ENCODE measurements at regions not wholly inside any gene's neighbourhood (a gene's known extent, or its start where the extent isn't known, plus 50 kb on each side); places are given as distances from the start of the nearest gene placed in this dataset.

- TF ChIP-seq SIN3A (IDR thresholded peaks at IDR 0.05; ENCODE audit: borderline replicate concordance, insufficient read depth, low read length) (no peak), POLR2AphosphoS5 (IDR thresholded peaks at IDR 0.05; ENCODE audit: low read depth, low read length) (no peak), FOXP2 (optimal IDR thresholded peaks at IDR 0.05; ENCODE audit: borderline replicate concordance, extremely low read depth, extremely low read length, insufficient read depth) (no peak), REST (IDR thresholded peaks at IDR 0.05; ENCODE audit: insufficient read depth in 1 of 2, low read depth in 2 of 2, low read length in 2 of 2) (no peak), TAF1 (IDR thresholded peaks at IDR 0.05; ENCODE audit: borderline replicate concordance, insufficient read depth, low read length) (no peak)
Measured at GRCh38 chr2:6524691-6525474, 340.8 kb downstream of the CMPK2 start.

GRCh38 chr2:6525475-6525964 is 340.2 kb downstream of the CMPK2 start:
- no peak for TF ChIP-seq FOXP2 (optimal IDR thresholded peaks at IDR 0.05; ENCODE audit: borderline replicate concordance, extremely low read depth, extremely low read length, insufficient read depth)
- TF ChIP-seq TAF1 (IDR thresholded peaks at IDR 0.05; ENCODE audit: borderline replicate concordance, insufficient read depth, low read length), result no peak
- TF ChIP-seq POLR2AphosphoS5 (IDR thresholded peaks at IDR 0.05; ENCODE audit: low read depth, low read length), result no peak
- no peak for TF ChIP-seq REST (IDR thresholded peaks at IDR 0.05; ENCODE audit: insufficient read depth in 1 of 2, low read depth in 2 of 2, low read length in 2 of 2)
- no peak for TF ChIP-seq SIN3A (IDR thresholded peaks at IDR 0.05; ENCODE audit: borderline replicate concordance, insufficient read depth, low read length)

- no peak for TF ChIP-seq TAF1 (IDR thresholded peaks at IDR 0.05; ENCODE audit: borderline replicate concordance, insufficient read depth, low read length)
- no peak for TF ChIP-seq FOXP2 (optimal IDR thresholded peaks at IDR 0.05; ENCODE audit: borderline replicate concordance, extremely low read depth, extremely low read length, insufficient read depth)
- TF ChIP-seq REST (IDR thresholded peaks at IDR 0.05; ENCODE audit: insufficient read depth in 1 of 2, low read depth in 2 of 2, low read length in 2 of 2), result no peak
- TF ChIP-seq SIN3A (IDR thresholded peaks at IDR 0.05; ENCODE audit: borderline replicate concordance, insufficient read depth, low read length), result no peak
- TF ChIP-seq POLR2AphosphoS5 (IDR thresholded peaks at IDR 0.05; ENCODE audit: low read depth, low read length), result no peak
Measured at GRCh38 chr2:6526093-6526824, 339.4 kb downstream of the CMPK2 start.

- TF ChIP-seq SIN3A (IDR thresholded peaks at IDR 0.05; ENCODE audit: borderline replicate concordance, insufficient read depth, low read length) (no peak), POLR2AphosphoS5 (IDR thresholded peaks at IDR 0.05; ENCODE audit: low read depth, low read length) (no peak), REST (IDR thresholded peaks at IDR 0.05; ENCODE audit: insufficient read depth in 1 of 2, low read depth in 2 of 2, low read length in 2 of 2) (no peak), FOXP2 (optimal IDR thresholded peaks at IDR 0.05; ENCODE audit: borderline replicate concordance, extremely low read depth, extremely low read length, insufficient read depth) (no peak), TAF1 (IDR thresholded peaks at IDR 0.05; ENCODE audit: borderline replicate concordance, insufficient read depth, low read length) (no peak)
Measured at GRCh38 chr2:6531304-6531703, 334.4 kb downstream of the CMPK2 start.

All from PFSK-1 (cell line).